ENCODE measurements at regions not wholly inside any gene's neighbourhood (a gene's known extent, or its start where the extent isn't known, plus 50 kb on each side); places are given as distances from the start of the nearest gene placed in this dataset.

DNA sequence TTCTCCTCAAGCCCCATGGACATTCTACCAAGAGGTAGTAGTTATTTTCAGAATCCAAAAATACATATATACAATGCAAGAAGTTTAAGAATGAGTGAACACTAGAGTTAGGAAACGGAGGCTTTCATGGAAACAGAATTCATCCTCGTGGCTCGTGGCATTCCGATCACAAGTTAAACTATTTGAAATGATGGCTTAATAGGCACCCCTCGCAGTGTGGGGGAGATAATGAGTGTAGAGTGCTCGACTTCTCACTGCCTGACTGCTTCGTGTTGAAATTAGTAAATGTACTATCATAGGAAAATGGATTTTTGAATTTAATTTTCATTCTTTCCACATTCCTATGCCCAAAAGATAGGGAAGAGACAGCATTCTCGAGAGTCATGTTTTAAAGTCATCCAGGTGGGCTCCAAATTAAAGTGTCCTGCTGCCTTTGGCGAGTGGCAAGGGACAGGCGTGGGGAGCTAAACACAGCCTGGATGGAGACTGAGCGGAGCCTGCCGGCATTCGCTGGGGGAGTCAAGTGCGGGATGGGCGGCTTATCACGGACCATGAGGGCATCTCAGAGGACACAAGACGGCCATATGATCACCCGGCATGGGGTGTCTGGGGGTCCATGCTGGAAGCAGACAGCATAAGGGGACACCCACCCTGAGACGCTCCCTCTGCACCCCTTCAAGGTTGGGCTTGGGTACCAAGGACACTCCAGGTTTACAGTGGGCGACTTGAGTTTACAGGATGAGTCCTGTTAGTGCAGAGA is 165.2 kb downstream of the TEX29 start:
- no peaks in the 10 kb centered on the region for H3K27me3 ChIP-seq (ENCODE audit: insufficient read depth, low read depth, low read length)
- no peak overlapping the region for H3K9ac ChIP-seq (ENCODE audit: low read length)
- H3K9me3 ChIP-seq (ENCODE audit: low read length), result no peaks in the 10 kb centered on the region
- TF ChIP-seq CTCF (IDR thresholded peaks at IDR 0.05; ENCODE audit: poor library complexity, severe bottlenecking), result no peak
- TF ChIP-seq SMC3 (conservative IDR thresholded peaks at IDR 0.05; ENCODE audit: poor library complexity), result no peak
- no peak for TF ChIP-seq TAF1 (IDR thresholded peaks at IDR 0.05; ENCODE audit: low read depth)
- TF ChIP-seq EZH2 (IDR thresholded peaks at IDR 0.05; ENCODE audit: borderline replicate concordance, insufficient read depth, low read length, poor library complexity, severe bottlenecking), result no peak
- TF ChIP-seq REST (IDR thresholded peaks at IDR 0.05; ENCODE audit: borderline replicate concordance), result no peak
- no peak for TF ChIP-seq RAD21 (conservative IDR thresholded peaks at IDR 0.05)
- no peak for TF ChIP-seq EP300 (conservative IDR thresholded peaks at IDR 0.05; ENCODE audit: poor library complexity, severe bottlenecking)
- no peak for TF ChIP-seq POLR2AphosphoS5 (IDR thresholded peaks at IDR 0.05)
- no peak for TF ChIP-seq MXI1 (conservative IDR thresholded peaks at IDR 0.05; ENCODE audit: poor library complexity, severe bottlenecking)
- H3K27ac ChIP-seq (ENCODE audit: low read length), result no peak overlapping the region
- no peaks in the 10 kb centered on the region for H3K9me2 ChIP-seq (ENCODE audit: insufficient read depth, low read length)
- no peaks in the 10 kb centered on the region for H3K79me2 ChIP-seq (replicated peaks; ENCODE audit: insufficient read depth, low read length)
- H2AFZ ChIP-seq (ENCODE audit: low read depth, low read length), result no peak overlapping the region
- no peak overlapping the region for H3K4me2 ChIP-seq (ENCODE audit: low read length)
- no peak overlapping the region for H3K4me3 ChIP-seq (ENCODE audit: low read length)
- no peaks in the 10 kb centered on the region for H4K20me1 ChIP-seq (ENCODE audit: insufficient read depth)
- no peaks in the 10 kb centered on the region for H3F3A ChIP-seq (ENCODE audit: insufficient read depth, low read length, poor library complexity, severe bottlenecking)
- no peaks in the 10 kb centered on the region for H3K36me3 ChIP-seq (ENCODE audit: insufficient read depth, low read length)

- H2AFZ ChIP-seq (ENCODE audit: low read depth, low read length), result no peak overlapping the region
- no peaks in the 10 kb centered on the region for H3K9me3 ChIP-seq (ENCODE audit: low read length)
- H3F3A ChIP-seq (ENCODE audit: insufficient read depth, low read length, poor library complexity, severe bottlenecking), result no peaks in the 10 kb centered on the region
- no peak overlapping the region for H3K27ac ChIP-seq (ENCODE audit: low read length)
- no peak overlapping the region for H3K9ac ChIP-seq (ENCODE audit: low read length)
- TF ChIP-seq CTCF (IDR thresholded peaks at IDR 0.05; ENCODE audit: poor library complexity, severe bottlenecking) (no peak), TAF1 (IDR thresholded peaks at IDR 0.05; ENCODE audit: low read depth) (no peak), EZH2 (IDR thresholded peaks at IDR 0.05; ENCODE audit: borderline replicate concordance, insufficient read depth, low read length, poor library complexity, severe bottlenecking) (no peak), REST (IDR thresholded peaks at IDR 0.05; ENCODE audit: borderline replicate concordance) (no peak)
- H4K20me1 ChIP-seq (ENCODE audit: insufficient read depth), result no peaks in the 10 kb centered on the region
- H3K36me3 ChIP-seq (ENCODE audit: insufficient read depth, low read length), result no peaks in the 10 kb centered on the region
- no peaks in the 10 kb centered on the region for H3K9me2 ChIP-seq (ENCODE audit: insufficient read depth, low read length)
- no peak overlapping the region for H3K4me3 ChIP-seq (ENCODE audit: low read length)
- H3K79me2 ChIP-seq (replicated peaks; ENCODE audit: insufficient read depth, low read length), result no peaks in the 10 kb centered on the region
- no peak overlapping the region for H3K4me2 ChIP-seq (ENCODE audit: low read length)
- H3K27me3 ChIP-seq (ENCODE audit: insufficient read depth, low read depth, low read length), result no peaks in the 10 kb centered on the region
These were observed 165.9 kb downstream of the TEX29 start for GRCh38 chr13:111486331-111486730.
